ENCODE measurements at regions not wholly inside any gene's neighbourhood (a gene's known extent, or its start where the extent isn't known, plus 50 kb on each side); places are given as distances from the start of the nearest gene placed in this dataset.

- DNase-seq (ENCODE audit: low spot score in 2 of 2) = no peak
- TF ChIP-seq, protein P1, sequence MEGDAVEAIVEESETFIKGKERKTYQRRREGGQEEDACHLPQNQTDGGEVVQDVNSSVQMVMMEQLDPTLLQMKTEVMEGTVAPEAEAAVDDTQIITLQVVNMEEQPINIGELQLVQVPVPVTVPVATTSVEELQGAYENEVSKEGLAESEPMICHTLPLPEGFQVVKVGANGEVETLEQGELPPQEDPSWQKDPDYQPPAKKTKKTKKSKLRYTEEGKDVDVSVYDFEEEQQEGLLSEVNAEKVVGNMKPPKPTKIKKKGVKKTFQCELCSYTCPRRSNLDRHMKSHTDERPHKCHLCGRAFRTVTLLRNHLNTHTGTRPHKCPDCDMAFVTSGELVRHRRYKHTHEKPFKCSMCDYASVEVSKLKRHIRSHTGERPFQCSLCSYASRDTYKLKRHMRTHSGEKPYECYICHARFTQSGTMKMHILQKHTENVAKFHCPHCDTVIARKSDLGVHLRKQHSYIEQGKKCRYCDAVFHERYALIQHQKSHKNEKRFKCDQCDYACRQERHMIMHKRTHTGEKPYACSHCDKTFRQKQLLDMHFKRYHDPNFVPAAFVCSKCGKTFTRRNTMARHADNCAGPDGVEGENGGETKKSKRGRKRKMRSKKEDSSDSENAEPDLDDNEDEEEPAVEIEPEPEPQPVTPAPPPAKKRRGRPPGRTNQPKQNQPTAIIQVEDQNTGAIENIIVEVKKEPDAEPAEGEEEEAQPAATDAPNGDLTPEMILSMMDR (IDR thresholded peaks at IDR 0.05) = no peak
- TF ChIP-seq POLR2AphosphoS5 (IDR thresholded peaks at IDR 0.05) (no peak), POLR2A (IDR thresholded peaks at IDR 0.05) (no peak)
- H3K4me1 ChIP-seq = no peaks in the 10 kb centered on the region
- no peak overlapping the region for H3K4me3 ChIP-seq
- H3K27ac ChIP-seq = no peak overlapping the region
- intact Hi-C loops (cut with DNase I; ENCODE audit: low total_unique reads) = no loop called here
- H3K36me3 ChIP-seq = no peaks in the 10 kb centered on the region
- H3K9me3 ChIP-seq = no peaks in the 10 kb centered on the region
- no peaks in the 10 kb centered on the region for H3K27me3 ChIP-seq
Observed at GRCh38 chr16:77057161-77057774, 133.7 kb upstream of the MON1B start.

DNA sequence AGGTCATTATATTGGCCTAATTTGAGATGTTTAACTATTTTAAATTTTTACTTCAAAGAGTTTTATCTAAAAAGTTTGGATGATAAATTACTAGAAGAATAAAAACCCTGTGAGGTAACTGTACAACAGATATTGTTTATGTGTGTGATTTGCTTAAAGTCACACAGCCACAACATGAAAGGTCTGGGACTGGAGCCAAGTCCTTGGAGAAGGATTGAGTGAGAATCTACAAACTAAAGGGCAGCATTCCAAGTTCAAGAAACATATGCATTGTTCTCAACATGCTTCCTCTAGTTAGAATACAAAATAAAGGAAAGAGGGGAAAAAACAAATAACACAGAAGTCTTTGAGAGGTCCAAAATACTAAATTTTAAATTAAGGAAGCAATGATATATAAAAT is 131.5 kb upstream of the MON1B start:
- TF ChIP-seq POLR2A (IDR thresholded peaks at IDR 0.05) (no peak), POLR2AphosphoS5 (IDR thresholded peaks at IDR 0.05) (no peak)
- TF ChIP-seq, protein P1 (IDR thresholded peaks at IDR 0.05) = no peak
- Histone ChIP-seq H3K4me3 (no peak overlapping the region), H3K9me3 (no peaks in the 10 kb centered on the region), H3K36me3 (no peaks in the 10 kb centered on the region), H3K27ac (no peak overlapping the region), H3K4me1 (no peaks in the 10 kb centered on the region), H3K27me3 (no peaks in the 10 kb centered on the region)
- no peak for DNase-seq (ENCODE audit: low spot score in 2 of 2)
- intact Hi-C loops (cut with DNase I; ENCODE audit: low total_unique reads) = no loop called here

DNA sequence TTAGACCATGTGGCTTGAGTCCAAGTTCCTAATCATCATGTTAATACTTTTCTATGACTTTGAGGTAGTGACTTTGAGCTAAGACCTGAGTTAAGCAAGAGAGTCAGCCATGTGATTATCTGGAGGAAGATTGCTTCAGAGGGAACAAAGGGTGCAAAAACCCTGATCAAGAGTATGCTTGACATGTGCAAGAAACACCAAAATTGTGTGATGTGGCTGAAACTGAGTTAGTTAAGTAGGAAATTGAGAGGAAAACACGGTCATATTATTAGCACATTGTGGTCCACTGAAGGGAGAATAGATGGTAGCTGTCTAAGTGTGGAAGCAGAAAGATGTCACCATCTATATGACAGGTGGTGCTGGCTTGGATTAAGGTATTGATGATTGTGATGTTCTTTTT is 130.4 kb upstream of the MON1B start:
- H3K36me3 ChIP-seq = no peaks in the 10 kb centered on the region
- H3K9me3 ChIP-seq = no peaks in the 10 kb centered on the region
- H3K27ac ChIP-seq = no peak overlapping the region
- H3K27me3 ChIP-seq = no peaks in the 10 kb centered on the region
- TF ChIP-seq, protein P1 (IDR thresholded peaks at IDR 0.05) = no peak
- TF ChIP-seq POLR2A (IDR thresholded peaks at IDR 0.05) (no peak), POLR2AphosphoS5 (IDR thresholded peaks at IDR 0.05) (no peak)
- DNase-seq (ENCODE audit: low spot score in 2 of 2) = no peak
- no peaks in the 10 kb centered on the region for H3K4me1 ChIP-seq
- intact Hi-C loops (cut with DNase I; ENCODE audit: low total_unique reads) = no loop called here
- no peak overlapping the region for H3K4me3 ChIP-seq

DNA sequence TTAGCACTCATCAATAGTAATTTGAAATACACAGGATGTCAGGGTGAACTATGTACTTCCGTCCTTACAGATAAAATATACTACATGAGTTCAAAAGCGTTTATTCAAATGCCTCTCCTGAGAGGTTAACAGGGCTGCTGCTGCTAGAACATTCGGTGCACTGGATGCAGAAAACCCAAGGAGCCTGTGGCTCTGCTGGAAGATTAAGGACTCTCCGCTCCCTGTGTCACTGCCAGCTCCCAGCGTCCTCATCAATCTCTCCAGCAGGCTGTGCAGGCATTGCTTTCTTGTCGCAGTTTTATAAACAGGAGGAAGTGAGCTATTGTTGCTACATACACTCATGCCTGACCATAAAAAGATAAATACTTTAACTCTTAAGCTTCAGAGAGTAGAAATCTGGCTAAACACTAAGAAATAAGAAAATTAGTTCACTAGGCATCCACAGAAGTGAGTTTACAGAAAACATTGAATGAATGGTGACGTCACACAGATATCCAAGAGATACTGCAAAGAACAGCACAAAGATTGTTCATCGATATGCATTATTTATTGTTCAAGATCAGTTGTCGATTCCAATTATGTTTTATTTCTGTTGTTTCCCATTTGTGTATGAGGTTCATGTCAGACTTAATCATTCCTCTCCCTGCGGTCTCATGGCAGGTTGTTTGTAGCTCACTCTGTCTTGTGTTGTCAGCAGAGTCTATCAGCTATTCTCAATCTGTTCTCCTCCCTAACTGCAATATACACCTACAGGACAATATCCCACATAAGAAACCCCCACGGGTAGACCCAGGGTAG is 127.9 kb upstream of the MON1B start:
- TF ChIP-seq, protein P1 (IDR thresholded peaks at IDR 0.05) = no peak
- TF ChIP-seq POLR2A (IDR thresholded peaks at IDR 0.05) = no peak
- no peak for TF ChIP-seq POLR2AphosphoS5 (IDR thresholded peaks at IDR 0.05)
- H3K36me3 ChIP-seq = no peaks in the 10 kb centered on the region
- H3K4me3 ChIP-seq = no peak overlapping the region
- no peaks in the 10 kb centered on the region for H3K4me1 ChIP-seq
- no peaks in the 10 kb centered on the region for H3K27me3 ChIP-seq
- intact Hi-C loops (cut with DNase I; ENCODE audit: low total_unique reads) = loop anchor here (2.0 kb wide), 1 partner anchor 18 kb away; no protein-coding TSS in a partner anchor
- no peak for DNase-seq (ENCODE audit: low spot score in 2 of 2)
- H3K27ac ChIP-seq = no peak overlapping the region
- H3K9me3 ChIP-seq = no peaks in the 10 kb centered on the region

- no peak overlapping the region for H3K4me3 ChIP-seq
- DNase-seq (ENCODE audit: low spot score in 2 of 2) = no peak
- no peak overlapping the region for H3K27ac ChIP-seq
- H3K4me1 ChIP-seq = no peaks in the 10 kb centered on the region
- no peaks in the 10 kb centered on the region for H3K36me3 ChIP-seq
- intact Hi-C loops (cut with DNase I; ENCODE audit: low total_unique reads) = loop anchor here (2.0 kb wide), 1 partner anchor 17 kb away; no protein-coding TSS in a partner anchor
- H3K27me3 ChIP-seq = no peaks in the 10 kb centered on the region
- H3K9me3 ChIP-seq = no peaks in the 10 kb centered on the region
- no peak for TF ChIP-seq POLR2A (IDR thresholded peaks at IDR 0.05)
- no peak for TF ChIP-seq POLR2AphosphoS5 (IDR thresholded peaks at IDR 0.05)
- TF ChIP-seq, protein P1 (IDR thresholded peaks at IDR 0.05) = no peak
Observed at GRCh38 chr16:77063676-77064016, 127.3 kb upstream of the MON1B start.

Data from breast epithelium (tissue), 4 donors.